Naive thymus-derived CD4-positive, alpha-beta T cell (primary cell): ENCODE measurements at regions not wholly inside any gene's neighbourhood (a gene's known extent, or its start where the extent isn't known, plus 50 kb on each side); places are given as distances from the start of the nearest gene placed in this dataset.
"Not testable (repeated sequence)": the region's sequence is repeated elsewhere in the genome, so short reads cannot be mapped to it uniquely, and the experiment has no call there.

Source experiments
- ATAC-seq: fragments of 150-1000 bp; cut with Tn5 transposase; 2 replicates; pipeline ENCODE4 v1.10.0; 2021; ENCODE audit warnings: mild to moderate bottlenecking, moderate library complexity
- CTCF ChIA-PET: fragments of 350-600 bp; sonication (Branson Sonifier 250); formaldehyde crosslinking; loops from one replicate; lab custom pipeline; 2021; ENCODE audit warnings: antibody characterized with exemption; lab: Charles Lee
- POLR2A ChIA-PET: fragments of 350-600 bp; sonication (Branson Sonifier 250); formaldehyde crosslinking; loops from one replicate; lab custom pipeline; 2021; ENCODE audit warnings: antibody characterized with exemption, inconsistent platforms; lab: Charles Lee
- DNase-seq, 9 donors: peaks; one replicate each; pipeline versions ENCODE4 v3.0.0 to v3.0.0-alpha.2; 2020 to 2022; ENCODE audit warnings: mixed read lengths in 1 of 9
- H3K27ac ChIP-seq: one replicate; pipeline ENCODE4 v1.7.0; 2013; ENCODE audit warnings: mild to moderate bottlenecking, low read depth, low read length, moderate library complexity
- H3K27me3 ChIP-seq, 2 donors: one replicate each; pipeline ENCODE4 v1.7.0; 2013; ENCODE audit warnings: low read length in 2 of 2, mild to moderate bottlenecking in 2 of 2, moderate library complexity in 2 of 2; ENCODE audit not compliant: control insufficient read depth in 2 of 2, insufficient read depth in 2 of 2
- H3K36me3 ChIP-seq, 3 experiments: 1 replicate in 2 of 3; 2 replicates in 1 of 3; pipeline ENCODE4 v1.7.0; 2013; ENCODE audit warnings: low read length in 3 of 3, mild to moderate bottlenecking in 3 of 3, moderate library complexity in 1 of 3; ENCODE audit not compliant: insufficient read depth in 3 of 3, control insufficient read depth in 2 of 3
- H3K4me1 ChIP-seq, 2 donors: one replicate each; pipeline ENCODE4 v1.7.0; 2013; ENCODE audit warnings: low read length in 2 of 2, mild to moderate bottlenecking in 2 of 2, moderate library complexity in 1 of 2; ENCODE audit not compliant: control insufficient read depth in 2 of 2, insufficient read depth in 2 of 2
- H3K4me3 ChIP-seq: 2 replicates; pipeline ENCODE4 v1.7.0; 2013; ENCODE audit warnings: mild to moderate bottlenecking, low read length
- H3K9me3 ChIP-seq, 3 experiments: 1 replicate in 2 of 3; 2 replicates in 1 of 3; pipeline ENCODE4 v1.7.0; 2013; ENCODE audit warnings: low read length in 3 of 3; ENCODE audit not compliant: control insufficient read depth in 2 of 3
- H3K27ac Mint-ChIP-seq, 9 donors: one replicate each; pipeline ENCODE4 v1.8.0; 2020 to 2022; ENCODE audit warnings: mixed read lengths in 9 of 9, mild to moderate bottlenecking in 8 of 9, moderate library complexity in 5 of 9, inconsistent platforms in 2 of 9
- H3K27me3 Mint-ChIP-seq, 5 donors: one replicate each; pipeline ENCODE4 v1.8.0; 2021 to 2022; ENCODE audit warnings: mixed read lengths in 5 of 5, mild to moderate bottlenecking in 1 of 5
- H3K36me3 Mint-ChIP-seq, 5 donors: one replicate each; pipeline ENCODE4 v1.8.0; 2020 to 2022; ENCODE audit warnings: mixed read lengths in 5 of 5, mild to moderate bottlenecking in 3 of 5, inconsistent platforms in 1 of 5
- H3K4me1 Mint-ChIP-seq, 7 donors: one replicate each; pipeline ENCODE4 v1.8.0; 2020 to 2022; ENCODE audit warnings: mixed read lengths in 7 of 7, mild to moderate bottlenecking in 3 of 7, inconsistent platforms in 1 of 7
- H3K4me3 Mint-ChIP-seq, 10 donors: one replicate each; pipeline ENCODE4 v1.8.0; 2020 to 2022; ENCODE audit warnings: mild to moderate bottlenecking in 10 of 10, mixed read lengths in 10 of 10, moderate library complexity in 6 of 10, inconsistent platforms in 2 of 10
- H3K9me3 Mint-ChIP-seq, 11 donors: one replicate each; pipeline ENCODE4 v1.8.0; 2020 to 2022; ENCODE audit warnings: mixed read lengths in 11 of 11, mild to moderate bottlenecking in 4 of 11, inconsistent platforms in 1 of 11, moderate library complexity in 1 of 11
- intact Hi-C, 2 donors: fragments of 100-400 bp; cut with micrococcal nuclease; formaldehyde crosslinking; loops; one replicate each; pipeline ENCODE4 v1.15.1; 2023

- H3K4me1 ChIP-seq, H3K27me3 Mint-ChIP-seq, H3K27me3 ChIP-seq, H3K36me3 ChIP-seq, DNase-seq, intact Hi-C loops, H3K4me3 ChIP-seq, H3K9me3 ChIP-seq, H3K4me1 Mint-ChIP-seq, POLR2A ChIA-PET, ATAC-seq, H3K36me3 Mint-ChIP-seq, H3K4me3 Mint-ChIP-seq, H3K27ac ChIP-seq, CTCF ChIA-PET: not testable (repeated sequence)
- Mint-ChIP-seq H3K9me3 (peaks cover 0 to 23% (median 0%) of the 10 kb centered on the region in 11 donors), H3K27ac (peak overlapping the region in 5 of 9 donors; percentile 4 to 49 (median 14))
These were observed 161.0 kb downstream of the TMEM121 start for GRCh38 chr14:105687171-105688022.

- H3K36me3 Mint-ChIP-seq, DNase-seq, H3K36me3 ChIP-seq, ATAC-seq, H3K4me1 ChIP-seq, H3K4me3 ChIP-seq, intact Hi-C loops, H3K27ac ChIP-seq, POLR2A ChIA-PET, CTCF ChIA-PET, H3K27ac Mint-ChIP-seq, H3K27me3 Mint-ChIP-seq, H3K4me3 Mint-ChIP-seq, H3K4me1 Mint-ChIP-seq, H3K27me3 ChIP-seq, H3K9me3 ChIP-seq: not testable (repeated sequence)
- H3K9me3 Mint-ChIP-seq: peaks cover 0 to 23% (median 0%) of the 10 kb centered on the region in 11 donors
These were observed 161.6 kb downstream of the TMEM121 start for GRCh38 chr14:105688023-105688351.

GRCh38 chr14:105688664-105689221 is 162.4 kb downstream of the TMEM121 start:
- H3K27ac ChIP-seq, H3K27ac Mint-ChIP-seq, H3K4me3 Mint-ChIP-seq, H3K36me3 Mint-ChIP-seq, DNase-seq, H3K4me1 Mint-ChIP-seq, POLR2A ChIA-PET, H3K27me3 ChIP-seq, H3K4me1 ChIP-seq, H3K27me3 Mint-ChIP-seq, intact Hi-C loops, CTCF ChIA-PET, ATAC-seq, H3K9me3 ChIP-seq, H3K4me3 ChIP-seq, H3K36me3 ChIP-seq: not testable (repeated sequence)
- H3K9me3 Mint-ChIP-seq: peaks cover 0 to 25% (median 0%) of the 10 kb centered on the region in 11 donors

GRCh38 chr14:105689722-105690121 is 163.3 kb downstream of the TMEM121 start:
- Histone ChIP-seq H3K4me3 (no peak overlapping the region), H3K27me3 (no peaks in the 10 kb centered on the region), H3K27ac (no peak overlapping the region), H3K36me3 (no peaks in the 10 kb centered on the region), H3K4me1 (no peaks in the 10 kb centered on the region), H3K9me3 (no peaks in the 10 kb centered on the region)
- H3K4me3 Mint-ChIP-seq: no peak overlapping the region
- peaks cover 0 to 15% (median 0%) of the 10 kb centered on the region in 7 donors for H3K4me1 Mint-ChIP-seq
- H3K27ac Mint-ChIP-seq: no peak overlapping the region
- peaks cover 0 to 29% (median 0%) of the 10 kb centered on the region in 11 donors for H3K9me3 Mint-ChIP-seq
- DNase-seq: no peak
- no peak for ATAC-seq
- CTCF ChIA-PET: no interaction called here
- H3K27me3 Mint-ChIP-seq: peaks cover 0 to 7% (median 0%) of the 10 kb centered on the region in 5 donors
- H3K36me3 Mint-ChIP-seq: no peaks in the 10 kb centered on the region
- POLR2A ChIA-PET: no interaction called here
- intact Hi-C loops: no loop called here

- peaks cover 0 to 3% (median 0%) of the 10 kb centered on the region in 5 donors for H3K36me3 Mint-ChIP-seq
- Histone ChIP-seq H3K36me3 (no peaks in the 10 kb centered on the region), H3K4me1 (no peaks in the 10 kb centered on the region), H3K27ac (no peak overlapping the region), H3K4me3 (no peak overlapping the region), H3K27me3 (no peaks in the 10 kb centered on the region), H3K9me3 (no peaks in the 10 kb centered on the region)
- peaks cover 0 to 24% (median 0%) of the 10 kb centered on the region in 11 donors for H3K9me3 Mint-ChIP-seq
- intact Hi-C loops: no loop called here
- CTCF ChIA-PET: no interaction called here
- H3K4me1 Mint-ChIP-seq: peaks cover 0 to 19% (median 0%) of the 10 kb centered on the region in 7 donors
- POLR2A ChIA-PET: no interaction called here
- ATAC-seq (no peak), DNase-seq (no peak)
- no peak overlapping the region for H3K4me3 Mint-ChIP-seq
- peak overlapping the region in 1 of 9 donors; percentile 32 for H3K27ac Mint-ChIP-seq
- peaks cover 0 to 15% (median 0%) of the 10 kb centered on the region in 5 donors for H3K27me3 Mint-ChIP-seq
These were observed 164.3 kb downstream of the TMEM121 start for GRCh38 chr14:105690671-105691070.

- H3K4me1 Mint-ChIP-seq: peaks cover 0 to 19% (median 0%) of the 10 kb centered on the region in 7 donors
- H3K27ac ChIP-seq, H3K4me3 Mint-ChIP-seq, H3K4me3 ChIP-seq, H3K4me1 ChIP-seq, POLR2A ChIA-PET, intact Hi-C loops, H3K36me3 ChIP-seq, DNase-seq, ATAC-seq, H3K27me3 ChIP-seq, H3K27ac Mint-ChIP-seq, CTCF ChIA-PET, H3K9me3 ChIP-seq, H3K36me3 Mint-ChIP-seq: not testable (repeated sequence)
- H3K27me3 Mint-ChIP-seq: peaks cover 0 to 15% (median 0%) of the 10 kb centered on the region in 5 donors
- H3K9me3 Mint-ChIP-seq: peaks cover 0 to 24% (median 0%) of the 10 kb centered on the region in 11 donors
These were observed 165.1 kb downstream of the TMEM121 start for GRCh38 chr14:105691321-105692109.
